ENCODE measurements at regions not wholly inside any gene's neighbourhood (a gene's known extent, or its start where the extent isn't known, plus 50 kb on each side); places are given as distances from the start of the nearest gene placed in this dataset.

DNA sequence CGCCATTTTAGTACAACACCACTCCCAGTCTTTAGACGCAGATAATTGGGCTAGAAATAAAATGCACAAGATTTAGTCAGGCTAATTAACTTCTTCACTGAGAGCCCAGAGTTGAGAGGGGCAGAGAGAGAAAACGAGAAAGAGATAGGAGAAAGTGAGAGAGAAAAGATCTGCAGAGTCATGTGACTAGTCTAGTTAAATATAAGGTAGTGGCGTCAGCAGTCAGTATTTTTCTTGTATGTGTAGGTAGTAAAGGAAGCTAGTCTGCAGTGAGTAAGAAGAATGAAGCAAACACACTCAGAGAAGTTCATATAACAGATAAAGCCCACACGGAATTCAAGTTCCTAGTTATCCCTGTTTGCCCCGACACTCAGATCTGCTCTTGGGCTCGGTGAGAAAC, 392.6 kb upstream of the ERCC4 start:
- no peak for TF ChIP-seq POLR2A (IDR thresholded peaks at IDR 0.05)
- TF ChIP-seq, protein P1, sequence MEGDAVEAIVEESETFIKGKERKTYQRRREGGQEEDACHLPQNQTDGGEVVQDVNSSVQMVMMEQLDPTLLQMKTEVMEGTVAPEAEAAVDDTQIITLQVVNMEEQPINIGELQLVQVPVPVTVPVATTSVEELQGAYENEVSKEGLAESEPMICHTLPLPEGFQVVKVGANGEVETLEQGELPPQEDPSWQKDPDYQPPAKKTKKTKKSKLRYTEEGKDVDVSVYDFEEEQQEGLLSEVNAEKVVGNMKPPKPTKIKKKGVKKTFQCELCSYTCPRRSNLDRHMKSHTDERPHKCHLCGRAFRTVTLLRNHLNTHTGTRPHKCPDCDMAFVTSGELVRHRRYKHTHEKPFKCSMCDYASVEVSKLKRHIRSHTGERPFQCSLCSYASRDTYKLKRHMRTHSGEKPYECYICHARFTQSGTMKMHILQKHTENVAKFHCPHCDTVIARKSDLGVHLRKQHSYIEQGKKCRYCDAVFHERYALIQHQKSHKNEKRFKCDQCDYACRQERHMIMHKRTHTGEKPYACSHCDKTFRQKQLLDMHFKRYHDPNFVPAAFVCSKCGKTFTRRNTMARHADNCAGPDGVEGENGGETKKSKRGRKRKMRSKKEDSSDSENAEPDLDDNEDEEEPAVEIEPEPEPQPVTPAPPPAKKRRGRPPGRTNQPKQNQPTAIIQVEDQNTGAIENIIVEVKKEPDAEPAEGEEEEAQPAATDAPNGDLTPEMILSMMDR (IDR thresholded peaks at IDR 0.05) = no peak
- Histone ChIP-seq H3K36me3 (replicated peaks in 1 of 2; ENCODE audit: insufficient read depth in 1 of 2, low read depth in 2 of 2) (no peaks in the 10 kb centered on the region), H3K4me1 (no peaks in the 10 kb centered on the region), H3K27ac (no peak overlapping the region), H3K9me3 (no peaks in the 10 kb centered on the region), H3K4me3 (no peak overlapping the region), H3K27me3 (no peaks in the 10 kb centered on the region)
- 54 to 55% methylated on average over 7 of the region's 7 CpGs for WGBS, 2 donors
- ATAC-seq = no peak
- intact Hi-C loops (cut with DNase I) = no loop called here
- DNase-seq = no peak

DNA sequence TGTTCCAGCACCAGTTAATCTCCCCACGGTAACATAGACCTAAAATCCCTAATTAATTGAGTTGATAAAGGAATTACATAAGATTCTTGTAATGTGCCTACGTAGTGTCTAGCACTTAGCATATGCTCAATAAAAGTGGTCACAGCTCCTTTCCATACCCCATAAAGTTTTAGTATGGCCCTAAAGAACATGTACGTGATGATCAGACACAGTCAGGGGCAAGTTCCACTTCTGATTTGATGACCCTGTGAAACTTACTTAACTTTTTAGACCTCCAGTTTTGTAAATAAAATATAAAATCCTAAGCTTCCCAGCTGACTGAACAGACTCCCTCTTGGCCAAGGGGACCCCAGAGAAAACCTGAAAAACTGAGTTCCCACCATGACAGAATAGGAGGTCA, 391.3 kb upstream of the ERCC4 start:
- H3K27ac ChIP-seq = no peak overlapping the region
- no peak for ATAC-seq
- no peaks in the 10 kb centered on the region for H3K36me3 ChIP-seq (replicated peaks in 1 of 2; ENCODE audit: insufficient read depth in 1 of 2, low read depth in 2 of 2)
- TF ChIP-seq, protein P1 (IDR thresholded peaks at IDR 0.05) = no peak
- no peak for TF ChIP-seq POLR2A (IDR thresholded peaks at IDR 0.05)
- no peaks in the 10 kb centered on the region for H3K4me1 ChIP-seq
- H3K4me3 ChIP-seq = no peak overlapping the region
- intact Hi-C loops (cut with DNase I) = no loop called here
- H3K9me3 ChIP-seq = no peaks in the 10 kb centered on the region
- DNase-seq = no peak
- no peaks in the 10 kb centered on the region for H3K27me3 ChIP-seq
- WGBS, 2 donors = 73 to 74% methylated on average over 3 of the region's 3 CpGs

GRCh38 chr16:13529193-13529982, 390.6 kb upstream of the ERCC4 start:
- no peaks in the 10 kb centered on the region for H3K36me3 ChIP-seq (replicated peaks in 1 of 2; ENCODE audit: insufficient read depth in 1 of 2, low read depth in 2 of 2)

GRCh38 chr16:13540771-13541170, 379.2 kb upstream of the ERCC4 start:
- Histone ChIP-seq H3K27ac (no peak overlapping the region), H3K27me3 (no peaks in the 10 kb centered on the region), H3K9me3 (no peaks in the 10 kb centered on the region), H3K4me3 (no peak overlapping the region), H3K36me3 (replicated peaks in 1 of 2; ENCODE audit: insufficient read depth in 1 of 2, low read depth in 2 of 2) (no peaks in the 10 kb centered on the region), H3K4me1 (no peaks in the 10 kb centered on the region)
- TF ChIP-seq POLR2A (IDR thresholded peaks at IDR 0.05) = no peak
- TF ChIP-seq, protein P1 (IDR thresholded peaks at IDR 0.05) = no peak
- intact Hi-C loops (cut with DNase I) = no loop called here
- no peak for DNase-seq
- no peak for ATAC-seq
- 59 to 73% methylated on average over 4 of the region's 4 CpGs for whole genome bisulfite sequencing, 2 donors

More at GRCh38 chr16:13529193-13529982, 390.6 kb upstream of the ERCC4 start:
- TF ChIP-seq, protein P1 (IDR thresholded peaks at IDR 0.05) = no peak
- no peak for DNase-seq
- Histone ChIP-seq H3K4me3 (no peak overlapping the region), H3K4me1 (no peaks in the 10 kb centered on the region), H3K27ac (no peak overlapping the region), H3K27me3 (no peaks in the 10 kb centered on the region), H3K9me3 (no peaks in the 10 kb centered on the region)
- WGBS, 2 donors = 20 to 31% methylated on average over 3 of the region's 3 CpGs
- intact Hi-C loops (cut with DNase I) = no loop called here
- no peak for ATAC-seq

GRCh38 chr16:13542284-13542683, 377.7 kb upstream of the ERCC4 start:
- H3K4me1 ChIP-seq = no peaks in the 10 kb centered on the region
- H3K4me3 ChIP-seq = no peak overlapping the region
- H3K36me3 ChIP-seq (replicated peaks in 1 of 2; ENCODE audit: insufficient read depth in 1 of 2, low read depth in 2 of 2) = no peaks in the 10 kb centered on the region
- TF ChIP-seq POLR2A (IDR thresholded peaks at IDR 0.05) = no peak
- TF ChIP-seq, protein P1 (IDR thresholded peaks at IDR 0.05) = no peak
- ATAC-seq (no peak), DNase-seq (no peak)
- no peaks in the 10 kb centered on the region for H3K9me3 ChIP-seq
- H3K27me3 ChIP-seq = no peaks in the 10 kb centered on the region
- H3K27ac ChIP-seq = no peak overlapping the region
- intact Hi-C loops (cut with DNase I) = no loop called here
- 61 to 79% methylated on average over 2 of the region's 2 CpGs for WGBS, 2 donors
